PC-3 (cell line): ENCODE measurements at regions not wholly inside any gene's neighbourhood (a gene's known extent, or its start where the extent isn't known, plus 50 kb on each side); places are given as distances from the start of the nearest gene placed in this dataset.
"Not testable (repeated sequence)": the region's sequence is repeated elsewhere in the genome, so short reads cannot be mapped to it uniquely, and the experiment has no call there.

ENCODE experiments used
- ATAC-seq: fragments of 200-7000 bp; cut with Tn5 transposase; 2 replicates; pipeline ENCODE4 v1.9.1; 2020; ENCODE audit warnings: mild to moderate bottlenecking, moderate library complexity
- BruUV-seq: library from RNA; stranded (reverse); fragments of 400-500 nt; replicated peaks from 2 replicates; lab custom pipeline; 2021; lab: Mats Ljungman, UMichigan
- CTCF ChIA-PET: fragments of 300-600 bp; sonication (Branson Sonifier 250); formaldehyde crosslinking; loops from one replicate; lab custom pipeline; 2022; ENCODE audit warnings: antibody characterized with exemption; lab: Charles Lee
- POLR2A ChIA-PET: fragments of 300-600 bp; sonication (Branson Sonifier 250); formaldehyde crosslinking; loops from one replicate; lab custom pipeline; 2022; ENCODE audit warnings: antibody characterized with exemption; ENCODE audit not compliant: unreplicated experiment; lab: Charles Lee
- DNase-seq: peaks from one replicate; pipeline ENCODE4 v3.0.0-alpha.2; 2015
- H2AFZ ChIP-seq: fragments of 300-600 bp; sonication (generic); 2 replicates; pipeline ENCODE4 v1.6.0; 2016; ENCODE audit warnings: antibody characterized with exemption, low read length
- H3F3A ChIP-seq: fragments of 300-600 bp; sonication (generic); one replicate; pipeline ENCODE4 v1.6.0; 2017; ENCODE audit warnings: antibody characterized with exemption, low read length, control low read depth, mild to moderate bottlenecking; ENCODE audit not compliant: unreplicated experiment
- H3K27ac ChIP-seq: fragments of 300-600 bp; sonication (generic); 2 replicates; pipeline ENCODE4 v1.5.1; 2016; ENCODE audit warnings: mild to moderate bottlenecking, low read length
- H3K27me3 ChIP-seq: fragments of 300-600 bp; sonication (generic); 2 replicates; pipeline ENCODE4 v1.6.1; 2016; ENCODE audit warnings: low read length, mixed read lengths
- H3K36me3 ChIP-seq: fragments of 300-600 bp; sonication (generic); 2 replicates; pipeline ENCODE4 v1.6.1; 2016; ENCODE audit warnings: low read depth, mixed run types, low read length, mixed read lengths
- H3K4me1 ChIP-seq: fragments of 300-600 bp; sonication (generic); 2 replicates; pipeline ENCODE4 v1.5.1; 2016; ENCODE audit warnings: low read length; ENCODE audit not compliant: insufficient read depth
- H3K4me2 ChIP-seq: fragments of 300-600 bp; sonication (generic); 2 replicates; pipeline ENCODE4 v1.6.0; 2016; ENCODE audit warnings: low read length
- H3K4me3 ChIP-seq: fragments of 300-600 bp; sonication (generic); 2 replicates; pipeline ENCODE4 v1.5.1; 2016; ENCODE audit warnings: mild to moderate bottlenecking, low read length, mixed read lengths
- H3K79me2 ChIP-seq: fragments of 300-600 bp; sonication (generic); 2 replicates; pipeline ENCODE4 v1.6.1; 2017; ENCODE audit warnings: low read length, mixed read lengths
- H3K9ac ChIP-seq: fragments of 300-600 bp; sonication (generic); 2 replicates; pipeline ENCODE4 v1.6.0; 2016; ENCODE audit warnings: mild to moderate bottlenecking, low read length
- H3K9me2 ChIP-seq: fragments of 300-600 bp; sonication (generic); replicated peaks from 2 replicates; pipeline ENCODE4 v1.6.1; 2016; ENCODE audit warnings: mixed run types, low read length, mixed read lengths
- H3K9me3 ChIP-seq: fragments of 300-600 bp; sonication (generic); 2 replicates; pipeline ENCODE4 v1.6.1; 2016; ENCODE audit warnings: low read length, mixed read lengths
- H4K20me1 ChIP-seq: fragments of 300-600 bp; sonication (generic); 2 replicates; pipeline ENCODE4 v1.6.1; 2016; ENCODE audit warnings: low read length, mixed read lengths
- CTCF ChIP-seq: fragments of 300-600 bp; sonication (generic); conservative IDR thresholded peaks from 2 replicates; pipeline ENCODE4 v1.5.1; 2017; ENCODE audit warnings: antibody characterized with exemption, low read depth, mild to moderate bottlenecking, low read length
- EZH2 ChIP-seq: fragments of 300-600 bp; sonication (generic); IDR thresholded peaks from one replicate; pipeline ENCODE4 v1.6.1; 2017; ENCODE audit warnings: antibody characterized with exemption, mild to moderate bottlenecking, low read length; ENCODE audit not compliant: unreplicated experiment
- EZH2phosphoT487 ChIP-seq: fragments of 300-600 bp; sonication (generic); IDR thresholded peaks from 2 replicates; pipeline ENCODE4 v1.6.1; 2018; ENCODE audit warnings: mild to moderate bottlenecking, antibody characterized with exemption, low read length, borderline replicate concordance
- intact Hi-C: fragments of 100-400 bp; cut with micrococcal nuclease; formaldehyde crosslinking; loops from 2 replicates; pipeline ENCODE4 v1.9.0; 2023

GRCh38 chr3:194872669-194872977, 186.9 kb downstream of the FAM43A start:
- H3K4me1 ChIP-seq: peaks cover 44% of the 10 kb centered on the region
- H3K4me3 ChIP-seq: peak overlapping the region; percentile 39; the same call in 1 of the 2 replicates
- no peaks in the 10 kb centered on the region for H3K9me2 ChIP-seq
- H3K9me3 ChIP-seq: no peaks in the 10 kb centered on the region
- peak overlapping the region; percentile 96 for H3K27ac ChIP-seq
- no peak overlapping the region for H2AFZ ChIP-seq
- ATAC-seq: peak; percentile 31
- peak; percentile 96 for DNase-seq
- H3K36me3 ChIP-seq: no peaks in the 10 kb centered on the region
- H4K20me1 ChIP-seq: no peaks in the 10 kb centered on the region
- H3K4me2 ChIP-seq: peak overlapping the region; percentile 76
- TF ChIP-seq EZH2phosphoT487 (no peak), CTCF (no peak), EZH2 (no peak)
- no peaks in the 10 kb centered on the region for H3K27me3 ChIP-seq
- POLR2A ChIA-PET: no interaction called here
- BruUV-seq: no TSS peak
- H3K9ac ChIP-seq: peak overlapping the region; percentile 87
- no peaks in the 10 kb centered on the region for H3K79me2 ChIP-seq
- CTCF ChIA-PET: interaction anchor here (0.5 kb wide), 1 partner anchor 122 kb away, joined by 3 read pairs; no protein-coding TSS in a partner anchor
- H3F3A ChIP-seq: peaks cover 9% of the 10 kb centered on the region
- intact Hi-C loops: loop anchor here (1.0 to 5.0 kb wide), 6 partner anchors 34 to 390 kb away; partner anchors contain the start of gene FAM43A

- H3K4me1 ChIP-seq: peaks cover 42% of the 10 kb centered on the region
- H3K4me3 ChIP-seq, H3K9me2 ChIP-seq, ATAC-seq, H3K9ac ChIP-seq, H3K36me3 ChIP-seq, BruUV-seq, CTCF ChIA-PET, H3K27me3 ChIP-seq, H4K20me1 ChIP-seq, H3K9me3 ChIP-seq, H3F3A ChIP-seq, DNase-seq, H2AFZ ChIP-seq, POLR2A ChIA-PET, H3K79me2 ChIP-seq: not testable (repeated sequence)
- intact Hi-C loops: loop anchor here (2.0 to 5.0 kb wide), 4 partner anchors 114 to 389 kb away; no protein-coding TSS in a partner anchor
- peak overlapping the region; percentile 96 for H3K27ac ChIP-seq
- peak overlapping the region; percentile 76 for H3K4me2 ChIP-seq
These were observed 187.8 kb downstream of the FAM43A start for GRCh38 chr3:194873474-194873873.

DNA sequence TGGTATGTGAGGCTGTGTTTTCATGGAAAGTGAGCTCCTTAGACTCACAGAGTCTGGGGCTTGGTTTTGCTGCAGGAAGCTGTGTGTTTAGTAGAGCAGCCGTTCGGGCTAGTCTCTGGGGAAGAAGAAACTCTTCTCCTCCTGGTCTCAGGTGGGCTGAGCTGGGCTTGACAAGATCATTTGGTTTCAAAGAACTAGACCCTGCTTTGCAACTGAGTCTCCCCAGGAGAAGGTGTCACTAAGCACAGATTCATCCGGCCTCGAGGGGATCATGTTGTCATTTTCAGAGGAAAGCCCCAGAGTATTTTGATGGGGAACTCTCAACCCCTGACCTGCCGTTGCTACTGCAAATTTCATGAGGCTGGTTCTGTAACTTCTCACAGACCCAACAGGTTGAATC, 188.5 kb downstream of the FAM43A start:
- no TSS peak for BruUV-seq
- Histone ChIP-seq H2AFZ (no peak overlapping the region), H3K27me3 (no peaks in the 10 kb centered on the region), H3K9me2 (no peaks in the 10 kb centered on the region), H4K20me1 (no peaks in the 10 kb centered on the region), H3K36me3 (no peaks in the 10 kb centered on the region), H3K4me3 (no peak overlapping the region), H3K4me1 (peaks cover 42% of the 10 kb centered on the region), H3K79me2 (no peaks in the 10 kb centered on the region), H3K4me2 (no peak overlapping the region), H3K27ac (no peak overlapping the region), H3F3A (peaks cover 9% of the 10 kb centered on the region), H3K9me3 (no peaks in the 10 kb centered on the region), H3K9ac (no peak overlapping the region)
- no peak for DNase-seq
- CTCF ChIA-PET: no interaction called here
- intact Hi-C loops: loop anchor here (5.0 kb wide), 3 partner anchors 113 to 388 kb away; no protein-coding TSS in a partner anchor
- no peak for ATAC-seq
- TF ChIP-seq CTCF (no peak), EZH2phosphoT487 (no peak), EZH2 (no peak)
- POLR2A ChIA-PET: no interaction called here
